ENCODE measurements at regions not wholly inside any gene's neighbourhood (a gene's known extent, or its start where the extent isn't known, plus 50 kb on each side); places are given as distances from the start of the nearest gene placed in this dataset.

DNA sequence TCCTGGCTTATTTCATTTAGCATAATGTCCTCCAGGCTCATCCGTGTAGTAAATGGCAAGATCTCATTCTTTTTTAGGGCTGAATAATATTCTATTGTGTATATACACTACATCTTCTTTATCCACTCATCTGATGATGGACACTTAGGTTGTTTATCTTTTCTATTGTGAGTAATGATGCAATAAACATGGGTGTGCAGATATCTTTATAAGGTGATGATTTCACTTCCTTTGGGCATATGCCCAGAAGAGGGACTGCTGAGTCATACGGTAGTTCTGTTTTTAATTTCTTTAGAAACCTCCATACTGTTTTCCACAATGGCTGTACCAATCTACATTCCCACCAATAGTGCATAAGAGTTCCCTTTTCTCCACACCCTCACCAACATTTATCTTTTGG is 317.6 kb upstream of the CNKSR2 start:
- H3K27me3 ChIP-seq: no peaks in the 10 kb centered on the region
- ATAC-seq: no peak
- no peaks in the 10 kb centered on the region for H3K36me3 ChIP-seq
- H3K9me3 ChIP-seq: peaks cover 0 to 27% (median 8%) of the 10 kb centered on the region in 12 donors
- H3K4me1 ChIP-seq: no peaks in the 10 kb centered on the region
- intact Hi-C loops (cut with DNase I): no loop called here
- no peak for DNase-seq
- H3K4me3 ChIP-seq: no peak overlapping the region
- WGBS, 4 donors: 63 to 76% (median 70%) methylated on average over 2 of the region's 2 CpGs
- TF ChIP-seq, protein P1, sequence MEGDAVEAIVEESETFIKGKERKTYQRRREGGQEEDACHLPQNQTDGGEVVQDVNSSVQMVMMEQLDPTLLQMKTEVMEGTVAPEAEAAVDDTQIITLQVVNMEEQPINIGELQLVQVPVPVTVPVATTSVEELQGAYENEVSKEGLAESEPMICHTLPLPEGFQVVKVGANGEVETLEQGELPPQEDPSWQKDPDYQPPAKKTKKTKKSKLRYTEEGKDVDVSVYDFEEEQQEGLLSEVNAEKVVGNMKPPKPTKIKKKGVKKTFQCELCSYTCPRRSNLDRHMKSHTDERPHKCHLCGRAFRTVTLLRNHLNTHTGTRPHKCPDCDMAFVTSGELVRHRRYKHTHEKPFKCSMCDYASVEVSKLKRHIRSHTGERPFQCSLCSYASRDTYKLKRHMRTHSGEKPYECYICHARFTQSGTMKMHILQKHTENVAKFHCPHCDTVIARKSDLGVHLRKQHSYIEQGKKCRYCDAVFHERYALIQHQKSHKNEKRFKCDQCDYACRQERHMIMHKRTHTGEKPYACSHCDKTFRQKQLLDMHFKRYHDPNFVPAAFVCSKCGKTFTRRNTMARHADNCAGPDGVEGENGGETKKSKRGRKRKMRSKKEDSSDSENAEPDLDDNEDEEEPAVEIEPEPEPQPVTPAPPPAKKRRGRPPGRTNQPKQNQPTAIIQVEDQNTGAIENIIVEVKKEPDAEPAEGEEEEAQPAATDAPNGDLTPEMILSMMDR (IDR thresholded peaks at IDR 0.05): no peak
- no peak overlapping the region for H3K27ac ChIP-seq

DNA sequence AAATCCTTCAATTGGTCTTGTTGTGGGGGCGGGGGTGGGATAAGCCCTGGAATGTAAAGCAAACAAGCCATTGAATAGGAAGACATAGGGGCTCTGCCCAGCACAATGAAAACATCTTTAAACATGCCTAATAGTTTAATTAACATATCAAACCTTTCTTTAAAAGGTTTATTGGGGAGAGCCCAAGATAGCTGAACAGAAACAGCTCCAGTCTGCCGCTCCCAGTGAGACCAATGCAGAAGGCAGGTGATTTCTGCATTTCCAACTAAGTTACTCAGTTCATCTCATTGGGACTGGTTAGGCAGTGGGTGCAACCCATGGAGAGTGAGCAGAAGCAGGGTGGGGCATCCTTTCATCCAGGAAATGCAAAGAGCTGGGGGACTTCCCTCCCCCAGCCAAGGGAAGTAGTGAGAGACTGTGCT is 327.2 kb upstream of the CNKSR2 start:
- WGBS, 4 donors: 31 to 59% (median 46%) methylated on average over 2 of the region's 2 CpGs
- Histone ChIP-seq H3K36me3 (no peaks in the 10 kb centered on the region), H3K4me3 (no peak overlapping the region), H3K4me1 (no peaks in the 10 kb centered on the region), H3K27ac (no peak overlapping the region), H3K27me3 (no peaks in the 10 kb centered on the region), H3K9me3 (no peaks in the 10 kb centered on the region)
- intact Hi-C loops (cut with DNase I): no loop called here
- ATAC-seq (no peak), DNase-seq (no peak)
- no peak for TF ChIP-seq POLR2A (IDR thresholded peaks at IDR 0.05)
- TF ChIP-seq, protein P1 (IDR thresholded peaks at IDR 0.05): no peak

GRCh38 chrX:21014326-21014725 is 359.9 kb upstream of the CNKSR2 start:
- Histone ChIP-seq H3K27me3 (no peaks in the 10 kb centered on the region), H3K27ac (no peak overlapping the region), H3K36me3 (no peaks in the 10 kb centered on the region), H3K9me3 (peaks cover 0 to 10% (median 0%) of the 10 kb centered on the region in 12 donors), H3K4me3 (no peak overlapping the region), H3K4me1 (no peaks in the 10 kb centered on the region)
- no peak for ATAC-seq
- intact Hi-C loops (cut with DNase I): no loop called here
- TF ChIP-seq, protein P1 (IDR thresholded peaks at IDR 0.05): no peak
- TF ChIP-seq POLR2A (IDR thresholded peaks at IDR 0.05): no peak
- WGBS, 4 donors: 39 to 74% (median 57%) methylated on average over 2 of the region's 2 CpGs
- DNase-seq: no peak

GRCh38 chrX:21004835-21005234 is 369.4 kb upstream of the CNKSR2 start:
- 49 to 77% (median 66%) methylated on average over 2 of the region's 2 CpGs for WGBS, 4 donors
- intact Hi-C loops (cut with DNase I): no loop called here
- H3K9me3 ChIP-seq: no peaks in the 10 kb centered on the region
- H3K4me3 ChIP-seq: no peak overlapping the region
- no peaks in the 10 kb centered on the region for H3K36me3 ChIP-seq
- TF ChIP-seq POLR2A (IDR thresholded peaks at IDR 0.05): no peak
- TF ChIP-seq, protein P1 (IDR thresholded peaks at IDR 0.05): no peak
- DNase-seq: no peak
- H3K27me3 ChIP-seq: no peaks in the 10 kb centered on the region
- H3K4me1 ChIP-seq: no peaks in the 10 kb centered on the region
- ATAC-seq: no peak
- H3K27ac ChIP-seq: no peak overlapping the region
